HCT116 (cell line): ENCODE measurements at regions not wholly inside any gene's neighbourhood (a gene's known extent, or its start where the extent isn't known, plus 50 kb on each side); places are given as distances from the start of the nearest gene placed in this dataset.

Source experiments
- ATAC-seq: fragments of 200-7000 bp; cut with Tn5 transposase; 2 replicates; pipeline ENCODE4 v1.9.1; 2020; ENCODE audit warnings: mild to moderate bottlenecking, moderate library complexity
- BruUV-seq: library from RNA; stranded (reverse); fragments of 400-500 nt; replicated peaks from 2 replicates; lab custom pipeline; 2021; lab: Mats Ljungman, UMichigan
- CTCF ChIA-PET: fragments of 300-600 bp; sonication (Branson Sonifier 250); formaldehyde crosslinking; loops from one replicate; lab custom pipeline; 2021; ENCODE audit warnings: antibody characterized with exemption; lab: Charles Lee
- POLR2A ChIA-PET: fragments of 300-600, 350-600 bp; sonication (Branson Sonifier 250); formaldehyde crosslinking; loops from one replicate; lab custom pipeline; 2021; ENCODE audit warnings: antibody characterized with exemption; lab: Charles Lee
- RAD21 ChIA-PET, 2 experiments: fragments of 300-600 bp; sonication (Branson Sonifier 250); formaldehyde crosslinking; loops; one replicate each; lab custom pipeline; 2023; ENCODE audit warnings: low total read pairs in 2 of 2; ENCODE audit not compliant: uncharacterized antibody in 2 of 2, unreplicated experiment in 2 of 2, low non-redundant PET in 1 of 2; lab: Charles Lee
- DNase-seq: peaks from one replicate; pipeline ENCODE4 v3.0.0-alpha.2; 2010; ENCODE audit warnings: low read depth, low spot score
- H2AFZ ChIP-seq: fragments of 200-600 bp; shearing (Covaris generic), sonication (generic); 2 replicates; pipeline ENCODE4 v1.6.1; 2017; ENCODE audit warnings: low read depth, mixed run types, mixed read lengths, antibody characterized with exemption, low read length; ENCODE audit not compliant: poor library complexity, severe bottlenecking
- H3K27ac ChIP-seq: 2 replicates; pipeline ENCODE4 v1.5.1; 2012; ENCODE audit warnings: low read depth, low read length
- H3K27me3 ChIP-seq: fragments of 200-600 bp; sonication (generic); 2 replicates; pipeline ENCODE4 v1.6.1; 2016; ENCODE audit warnings: mixed run types, low read length, mixed read lengths; ENCODE audit not compliant: insufficient read depth
- H3K36me3 ChIP-seq, 2 experiments: fragments of 200-500 bp in 1 of 2; fragments of 200-600 bp in 1 of 2; sonication (Bioruptor generic) in 1 of 2; sonication (generic) in 1 of 2; 2 replicates each; pipeline versions ENCODE4 v1.5.1 to v1.6.1; 2014 to 2016; ENCODE audit warnings: low read length in 2 of 2, inconsistent platforms in 1 of 2, mixed read lengths in 1 of 2, mixed run types in 1 of 2; ENCODE audit not compliant: insufficient read depth in 2 of 2, control insufficient read depth in 1 of 2
- H3K4me1 ChIP-seq, 2 experiments: fragments of 200-600 bp in 1 of 2; sonication (generic) in 1 of 2; 2 replicates each; pipeline versions ENCODE4 v1.5.1 to v1.6.1; 2012 to 2017; ENCODE audit warnings: low read length in 2 of 2, inconsistent platforms in 1 of 2, mild to moderate bottlenecking in 1 of 2, mixed read lengths in 1 of 2, mixed run types in 1 of 2, moderate library complexity in 1 of 2; ENCODE audit not compliant: insufficient read depth in 2 of 2, control insufficient read depth in 1 of 2
- H3K4me2 ChIP-seq: fragments of 200-600 bp; sonication (generic); 2 replicates; pipeline ENCODE4 v1.6.1; 2017; ENCODE audit warnings: mixed run types, low read length, mixed read lengths
- H3K4me3 ChIP-seq, 2 experiments: fragments of 200-600 bp in 1 of 2; sonication (generic) in 1 of 2; replicated peaks in 1 of 2; 2 replicates each; pipeline ENCODE4 v1.5.1; 2011 to 2016; ENCODE audit warnings: low read length in 2 of 2, control low read depth in 1 of 2, low read depth in 1 of 2, mild to moderate bottlenecking in 1 of 2, mixed read lengths in 1 of 2, mixed run types in 1 of 2
- H3K79me2 ChIP-seq: fragments of 200-600 bp; sonication (generic); 2 replicates; pipeline ENCODE4 v1.6.1; 2017; ENCODE audit warnings: mild to moderate bottlenecking, mixed run types, low read length, moderate library complexity, mixed read lengths; ENCODE audit not compliant: insufficient read depth
- H3K9ac ChIP-seq: fragments of 200-600 bp; sonication (generic); 2 replicates; pipeline ENCODE4 v1.6.1; 2016; ENCODE audit warnings: low read length, mixed read lengths
- H3K9me2 ChIP-seq: fragments of 200-600 bp; sonication (generic), shearing (Covaris generic); 2 replicates; pipeline ENCODE4 v1.6.1; 2017; ENCODE audit warnings: mixed run types, mild to moderate bottlenecking, moderate library complexity; ENCODE audit not compliant: insufficient read depth
- H3K9me3 ChIP-seq, 2 experiments: fragments of 200-500 bp in 1 of 2; fragments of 200-600 bp in 1 of 2; sonication (Bioruptor generic) in 1 of 2; sonication (generic) in 1 of 2; 2 replicates each; pipeline ENCODE4 v1.6.1; 2014 to 2017; ENCODE audit warnings: low read length in 2 of 2, mixed read lengths in 2 of 2, inconsistent platforms in 1 of 2, low read depth in 1 of 2, mild to moderate bottlenecking in 1 of 2, mixed run types in 1 of 2, moderate library complexity in 1 of 2; ENCODE audit not compliant: control insufficient read depth in 1 of 2, insufficient read depth in 1 of 2
- H4K20me1 ChIP-seq: fragments of 200-600 bp; sonication (generic), shearing (Covaris generic); 2 replicates; pipeline ENCODE4 v1.6.1; 2017; ENCODE audit warnings: mixed run types, mild to moderate bottlenecking, moderate library complexity; ENCODE audit not compliant: insufficient read depth
- EZH2 ChIP-seq: fragments of 200-600 bp; sonication (generic); IDR thresholded peaks from 2 replicates; pipeline ENCODE4 v1.6.1; 2017; ENCODE audit warnings: antibody characterized with exemption, mixed run types
- FOSL1 ChIP-seq: IDR thresholded peaks from 2 replicates; pipeline ENCODE4 v1.6.1; 2012; ENCODE audit warnings: low read depth
- POLR2A ChIP-seq: IDR thresholded peaks from 2 replicates; pipeline ENCODE4 v1.7.0; 2011; ENCODE audit warnings: borderline replicate concordance; ENCODE audit not compliant: insufficient read depth, insufficient read length; ENCODE audit errors: extremely low read depth
- POLR2AphosphoS5 ChIP-seq: IDR thresholded peaks from 2 replicates; pipeline ENCODE4 v1.6.1; 2011; ENCODE audit warnings: mild to moderate bottlenecking, low read depth, low read length, moderate library complexity
- SIN3A ChIP-seq: IDR thresholded peaks from 2 replicates; pipeline ENCODE4 v1.6.1; 2012; ENCODE audit warnings: low read depth
- SP1 ChIP-seq: IDR thresholded peaks from 2 replicates; pipeline ENCODE4 v1.6.1; 2012; ENCODE audit warnings: low read depth
- SRF ChIP-seq: IDR thresholded peaks from 2 replicates; pipeline ENCODE4 v1.6.1; 2012; ENCODE audit warnings: low read depth
- TCF7L2 ChIP-seq: IDR thresholded peaks from 2 replicates; pipeline ENCODE4 v1.7.0; 2011; ENCODE audit warnings: borderline replicate concordance, inconsistent platforms; ENCODE audit not compliant: insufficient read depth, insufficient read length; ENCODE audit errors: extremely low read depth
- intact Hi-C: fragments of 100-400 bp; cut with micrococcal nuclease; formaldehyde crosslinking; loops from 2 replicates; pipeline ENCODE4 v1.10.0; 2022
- TF ChIP-seq, protein P1 (sequence below): IDR thresholded peaks from 2 replicates; pipeline ENCODE4 v1.6.1; 2012; ENCODE audit warnings: low read depth
- TF ChIP-seq, protein P2 (sequence below): IDR thresholded peaks from 2 replicates; pipeline ENCODE4 v1.6.1; 2012
- TF ChIP-seq, protein P3 (sequence below), 3 experiments: fragments of 200-600 bp in 1 of 3; sonication (generic) in 1 of 3; IDR thresholded peaks in 2 of 3; conservative IDR thresholded peaks in 1 of 3; 2 replicates each; pipeline ENCODE4 v1.5.1; 2012 to 2017; ENCODE audit warnings: low read depth in 2 of 3, low read length in 2 of 3, antibody characterized with exemption in 1 of 3, borderline replicate concordance in 1 of 3, control low read depth in 1 of 3, mild to moderate bottlenecking in 1 of 3, mixed read lengths in 1 of 3, mixed run types in 1 of 3, moderate library complexity in 1 of 3; ENCODE audit not compliant: insufficient read depth in 1 of 3
- TF ChIP-seq, protein P4 (sequence below): IDR thresholded peaks from 2 replicates; pipeline ENCODE4 v1.6.1; 2011; ENCODE audit warnings: mild to moderate bottlenecking, low read length, moderate library complexity; ENCODE audit not compliant: insufficient replicate concordance; ENCODE audit errors: extremely low read depth

DNA sequence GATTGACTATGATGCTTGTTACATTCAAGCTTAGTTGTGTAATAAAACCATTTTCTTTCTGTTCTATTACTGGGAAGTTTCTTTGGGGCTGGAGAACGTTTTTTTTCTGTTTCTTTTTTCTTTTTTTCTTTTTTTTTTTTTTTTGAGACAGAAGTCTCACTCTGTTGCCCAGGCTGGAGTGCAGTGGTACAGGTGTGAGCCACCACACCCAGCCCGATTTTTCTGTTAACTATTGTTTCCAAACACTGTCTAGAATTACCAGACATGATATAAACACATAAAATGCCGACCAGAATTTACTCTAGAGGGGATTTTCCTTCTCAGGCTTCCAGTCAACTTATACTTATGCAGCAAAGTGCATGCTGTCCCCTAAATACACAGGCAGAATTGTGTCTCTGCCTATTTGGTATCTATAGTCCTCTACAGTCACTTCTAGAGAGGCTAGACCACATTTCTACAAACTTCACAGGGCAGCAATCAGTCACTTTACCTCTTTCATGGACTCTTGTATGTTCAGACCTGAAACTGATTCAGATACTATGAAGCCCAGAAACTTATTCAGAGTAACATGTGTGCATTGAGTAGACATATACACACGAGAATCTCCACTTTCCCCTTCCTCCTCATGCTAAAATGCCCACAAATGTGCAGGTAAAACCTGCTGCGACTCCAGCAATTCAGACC lies 121.2 kb downstream of the ZNF737 start:
- POLR2A ChIA-PET, result no interaction called here
- no TSS peak for BruUV-seq

More for the DNA sequence above, 121.2 kb downstream of the ZNF737 start:
- Histone ChIP-seq H3K4me3 (no peak overlapping the region), H4K20me1 (no peaks in the 10 kb centered on the region), H3K9ac (no peak overlapping the region), H3K36me3 (no peaks in the 10 kb centered on the region), H3K9me3 (peaks cover 0 to 11% of the 10 kb centered on the region in 2 experiments; a peak in 2 of 4 replicates), H3K79me2 (no peaks in the 10 kb centered on the region), H3K9me2 (no peaks in the 10 kb centered on the region), H3K4me2 (no peak overlapping the region), H3K27me3 (no peaks in the 10 kb centered on the region), H3K27ac (no peak overlapping the region), H3K4me1 (no peaks in the 10 kb centered on the region), H2AFZ (no peak overlapping the region)
- ChIA-PET CTCF (no interaction called here), RAD21 (no interaction called here)
- TF ChIP-seq, protein P1, sequence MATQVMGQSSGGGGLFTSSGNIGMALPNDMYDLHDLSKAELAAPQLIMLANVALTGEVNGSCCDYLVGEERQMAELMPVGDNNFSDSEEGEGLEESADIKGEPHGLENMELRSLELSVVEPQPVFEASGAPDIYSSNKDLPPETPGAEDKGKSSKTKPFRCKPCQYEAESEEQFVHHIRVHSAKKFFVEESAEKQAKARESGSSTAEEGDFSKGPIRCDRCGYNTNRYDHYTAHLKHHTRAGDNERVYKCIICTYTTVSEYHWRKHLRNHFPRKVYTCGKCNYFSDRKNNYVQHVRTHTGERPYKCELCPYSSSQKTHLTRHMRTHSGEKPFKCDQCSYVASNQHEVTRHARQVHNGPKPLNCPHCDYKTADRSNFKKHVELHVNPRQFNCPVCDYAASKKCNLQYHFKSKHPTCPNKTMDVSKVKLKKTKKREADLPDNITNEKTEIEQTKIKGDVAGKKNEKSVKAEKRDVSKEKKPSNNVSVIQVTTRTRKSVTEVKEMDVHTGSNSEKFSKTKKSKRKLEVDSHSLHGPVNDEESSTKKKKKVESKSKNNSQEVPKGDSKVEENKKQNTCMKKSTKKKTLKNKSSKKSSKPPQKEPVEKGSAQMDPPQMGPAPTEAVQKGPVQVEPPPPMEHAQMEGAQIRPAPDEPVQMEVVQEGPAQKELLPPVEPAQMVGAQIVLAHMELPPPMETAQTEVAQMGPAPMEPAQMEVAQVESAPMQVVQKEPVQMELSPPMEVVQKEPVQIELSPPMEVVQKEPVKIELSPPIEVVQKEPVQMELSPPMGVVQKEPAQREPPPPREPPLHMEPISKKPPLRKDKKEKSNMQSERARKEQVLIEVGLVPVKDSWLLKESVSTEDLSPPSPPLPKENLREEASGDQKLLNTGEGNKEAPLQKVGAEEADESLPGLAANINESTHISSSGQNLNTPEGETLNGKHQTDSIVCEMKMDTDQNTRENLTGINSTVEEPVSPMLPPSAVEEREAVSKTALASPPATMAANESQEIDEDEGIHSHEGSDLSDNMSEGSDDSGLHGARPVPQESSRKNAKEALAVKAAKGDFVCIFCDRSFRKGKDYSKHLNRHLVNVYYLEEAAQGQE, result no peak
- TF ChIP-seq, protein P2, sequence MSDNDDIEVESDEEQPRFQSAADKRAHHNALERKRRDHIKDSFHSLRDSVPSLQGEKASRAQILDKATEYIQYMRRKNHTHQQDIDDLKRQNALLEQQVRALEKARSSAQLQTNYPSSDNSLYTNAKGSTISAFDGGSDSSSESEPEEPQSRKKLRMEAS, result no peak
- TF ChIP-seq, protein P3, sequence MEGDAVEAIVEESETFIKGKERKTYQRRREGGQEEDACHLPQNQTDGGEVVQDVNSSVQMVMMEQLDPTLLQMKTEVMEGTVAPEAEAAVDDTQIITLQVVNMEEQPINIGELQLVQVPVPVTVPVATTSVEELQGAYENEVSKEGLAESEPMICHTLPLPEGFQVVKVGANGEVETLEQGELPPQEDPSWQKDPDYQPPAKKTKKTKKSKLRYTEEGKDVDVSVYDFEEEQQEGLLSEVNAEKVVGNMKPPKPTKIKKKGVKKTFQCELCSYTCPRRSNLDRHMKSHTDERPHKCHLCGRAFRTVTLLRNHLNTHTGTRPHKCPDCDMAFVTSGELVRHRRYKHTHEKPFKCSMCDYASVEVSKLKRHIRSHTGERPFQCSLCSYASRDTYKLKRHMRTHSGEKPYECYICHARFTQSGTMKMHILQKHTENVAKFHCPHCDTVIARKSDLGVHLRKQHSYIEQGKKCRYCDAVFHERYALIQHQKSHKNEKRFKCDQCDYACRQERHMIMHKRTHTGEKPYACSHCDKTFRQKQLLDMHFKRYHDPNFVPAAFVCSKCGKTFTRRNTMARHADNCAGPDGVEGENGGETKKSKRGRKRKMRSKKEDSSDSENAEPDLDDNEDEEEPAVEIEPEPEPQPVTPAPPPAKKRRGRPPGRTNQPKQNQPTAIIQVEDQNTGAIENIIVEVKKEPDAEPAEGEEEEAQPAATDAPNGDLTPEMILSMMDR (IDR thresholded peaks at IDR 0.05 in 2 of 3, conservative IDR thresholded peaks at IDR 0.05 in 1 of 3; ENCODE audit: borderline replicate concordance in 1 of 3, insufficient read depth in 1 of 3, low read depth in 2 of 3, low read length in 2 of 3), result no peak
- no peak for TF ChIP-seq POLR2A
- no peak for TF ChIP-seq SIN3A
- TF ChIP-seq FOSL1, result no peak
- no peak for TF ChIP-seq EZH2
- TF ChIP-seq, protein P4, sequence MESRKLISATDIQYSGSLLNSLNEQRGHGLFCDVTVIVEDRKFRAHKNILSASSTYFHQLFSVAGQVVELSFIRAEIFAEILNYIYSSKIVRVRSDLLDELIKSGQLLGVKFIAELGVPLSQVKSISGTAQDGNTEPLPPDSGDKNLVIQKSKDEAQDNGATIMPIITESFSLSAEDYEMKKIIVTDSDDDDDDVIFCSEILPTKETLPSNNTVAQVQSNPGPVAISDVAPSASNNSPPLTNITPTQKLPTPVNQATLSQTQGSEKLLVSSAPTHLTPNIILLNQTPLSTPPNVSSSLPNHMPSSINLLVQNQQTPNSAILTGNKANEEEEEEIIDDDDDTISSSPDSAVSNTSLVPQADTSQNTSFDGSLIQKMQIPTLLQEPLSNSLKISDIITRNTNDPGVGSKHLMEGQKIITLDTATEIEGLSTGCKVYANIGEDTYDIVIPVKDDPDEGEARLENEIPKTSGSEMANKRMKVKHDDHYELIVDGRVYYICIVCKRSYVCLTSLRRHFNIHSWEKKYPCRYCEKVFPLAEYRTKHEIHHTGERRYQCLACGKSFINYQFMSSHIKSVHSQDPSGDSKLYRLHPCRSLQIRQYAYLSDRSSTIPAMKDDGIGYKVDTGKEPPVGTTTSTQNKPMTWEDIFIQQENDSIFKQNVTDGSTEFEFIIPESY, result no peak
- no peak for TF ChIP-seq SP1
- TF ChIP-seq SRF, result no peak
- no peak for TF ChIP-seq TCF7L2
- no peak for TF ChIP-seq POLR2AphosphoS5
- ATAC-seq (no peak), DNase-seq (no peak)
- intact Hi-C loops, result no loop called here
